NCI-H1694 treated with DMSO at 0.1 percent for 48 hours (cell line): ENCODE measurements at regions not wholly inside any gene's neighbourhood (a gene's known extent, or its start where the extent isn't known, plus 50 kb on each side); places are given as distances from the start of the nearest gene placed in this dataset.

Source experiments
- DNase-seq: peaks from one replicate; lab custom pipeline; 2025; lab: John Stamatoyannopoulos, UW

GRCh38 chr2:156164091-156164720 is 168.3 kb downstream of the NR4A2 start:
- DNase-seq = peak; percentile 45

- no peak for DNase-seq
These were observed 173.7 kb downstream of the NR4A2 start for GRCh38 chr2:156158808-156159207.

- no peak for DNase-seq
These were observed 174.9 kb downstream of the NR4A2 start for GRCh38 chr2:156157670-156158069.

- no peak for DNase-seq
These were observed 175.9 kb downstream of the NR4A2 start for GRCh38 chr2:156156580-156156979.

- no peak for DNase-seq
These were observed 177.2 kb downstream of the NR4A2 start for GRCh38 chr2:156155319-156155718.

- DNase-seq = no peak
These were observed 181.2 kb downstream of the NR4A2 start for GRCh38 chr2:156151351-156151750.

- DNase-seq = no peak
These were observed 184.8 kb downstream of the NR4A2 start for GRCh38 chr2:156147594-156148330.

GRCh38 chr2:156145976-156146375 is 186.5 kb downstream of the NR4A2 start:
- no peak for DNase-seq

GRCh38 chr2:156145469-156145868 is 187.1 kb downstream of the NR4A2 start:
- no peak for DNase-seq

- no peak for DNase-seq
These were observed 196.0 kb downstream of the NR4A2 start for GRCh38 chr2:156136566-156136965.

GRCh38 chr2:156134887-156135286 is 197.6 kb downstream of the NR4A2 start:
- DNase-seq = no peak

GRCh38 chr2:156132941-156133340 is 199.6 kb downstream of the NR4A2 start:
- DNase-seq = no peak

- DNase-seq = no peak
These were observed 200.4 kb downstream of the NR4A2 start for GRCh38 chr2:156132130-156132529.

- no peak for DNase-seq
These were observed 203.3 kb downstream of the NR4A2 start for GRCh38 chr2:156129227-156129626.

- DNase-seq = no peak
These were observed 207.5 kb downstream of the NR4A2 start for GRCh38 chr2:156125018-156125417.

GRCh38 chr2:156124458-156124857 is 208.1 kb downstream of the NR4A2 start:
- DNase-seq = no peak

- no peak for DNase-seq
These were observed 213.6 kb downstream of the NR4A2 start for GRCh38 chr2:156118753-156119416.

GRCh38 chr2:156116113-156116512 is 216.4 kb downstream of the NR4A2 start:
- DNase-seq = no peak

GRCh38 chr2:156115338-156115737 is 217.2 kb downstream of the NR4A2 start:
- DNase-seq = no peak

GRCh38 chr2:156112323-156112722 is 220.2 kb downstream of the NR4A2 start:
- DNase-seq = no peak

- no peak for DNase-seq
These were observed 221.6 kb downstream of the NR4A2 start for GRCh38 chr2:156110890-156111289.

- no peak for DNase-seq
These were observed 233.1 kb downstream of the NR4A2 start for GRCh38 chr2:156099382-156099781.

- DNase-seq = no peak
These were observed 234.0 kb downstream of the NR4A2 start for GRCh38 chr2:156098506-156098905.
